ENCODE measurements at regions not wholly inside any gene's neighbourhood (a gene's known extent, or its start where the extent isn't known, plus 50 kb on each side); places are given as distances from the start of the nearest gene placed in this dataset.

GRCh38 chr4:176437756-176438155, 118.0 kb downstream of the SPCS3 start:
- TF ChIP-seq CTCF (IDR thresholded peaks at IDR 0.05) (no peak), POLR2A (IDR thresholded peaks at IDR 0.05) (no peak)

Data from prostate gland (tissue), 2 donors.